Nephron (organoid): ENCODE measurements at regions not wholly inside any gene's neighbourhood (a gene's known extent, or its start where the extent isn't known, plus 50 kb on each side); places are given as distances from the start of the nearest gene placed in this dataset.

Experiments
- H3K27ac Mint-ChIP-seq, 3 experiments: 2 replicates each; pipeline ENCODE4 v1.8.0; 2020; ENCODE audit warnings: mixed read lengths in 3 of 3, mild to moderate bottlenecking in 2 of 3, moderate library complexity in 1 of 3
- H3K27me3 Mint-ChIP-seq: 2 replicates; pipeline ENCODE4 v1.8.0; 2021; ENCODE audit warnings: low read depth, mild to moderate bottlenecking, moderate library complexity, mixed read lengths
- H3K36me3 Mint-ChIP-seq: 2 replicates; pipeline ENCODE4 v1.8.0; 2020; ENCODE audit warnings: low read depth, mixed read lengths
- H3K4me1 Mint-ChIP-seq: 2 replicates; pipeline ENCODE4 v1.8.0; 2020; ENCODE audit warnings: mixed read lengths
- H3K4me3 Mint-ChIP-seq, 3 experiments: 2 replicates each; pipeline ENCODE4 v1.8.0; 2020; ENCODE audit warnings: mild to moderate bottlenecking in 3 of 3, mixed read lengths in 3 of 3, moderate library complexity in 2 of 3
- H3K9me3 Mint-ChIP-seq: 2 replicates; pipeline ENCODE4 v1.8.0; 2020; ENCODE audit warnings: mixed read lengths
- TF ChIP-seq, protein P1 (sequence below), 3 experiments: fragments of 200-600 bp; sonication (generic); IDR thresholded peaks; one replicate each; pipeline ENCODE4 v1.5.0; 2021; ENCODE audit warnings: antibody characterized with exemption in 3 of 3; ENCODE audit not compliant: unreplicated experiment in 3 of 3

DNA sequence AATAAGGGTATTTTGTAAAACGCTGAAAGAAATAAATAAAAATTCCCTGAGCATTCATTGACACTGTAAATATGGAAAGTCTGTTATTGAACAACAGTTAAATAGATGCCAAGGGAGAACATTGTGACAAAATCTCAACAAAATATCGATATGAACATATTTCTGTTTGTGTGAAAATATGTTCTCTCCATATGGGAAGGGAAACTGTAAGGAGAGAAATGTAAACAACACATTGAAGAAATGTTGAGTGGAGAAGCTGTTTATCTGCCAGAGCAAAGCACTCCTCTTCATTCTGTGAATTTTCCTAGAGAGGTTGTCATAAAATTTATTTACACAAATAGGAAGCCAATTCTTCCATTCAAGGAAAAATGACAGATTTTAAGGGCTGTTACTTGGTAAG is 57.1 kb upstream of the EOMES start:
- Mint-ChIP-seq H3K4me3 (no peak overlapping the region), H3K27me3 (peaks cover 12% of the 10 kb centered on the region), H3K36me3 (no peaks in the 10 kb centered on the region), H3K4me1 (no peaks in the 10 kb centered on the region), H3K27ac (no peak overlapping the region), H3K9me3 (no peaks in the 10 kb centered on the region)
- TF ChIP-seq, protein P1, sequence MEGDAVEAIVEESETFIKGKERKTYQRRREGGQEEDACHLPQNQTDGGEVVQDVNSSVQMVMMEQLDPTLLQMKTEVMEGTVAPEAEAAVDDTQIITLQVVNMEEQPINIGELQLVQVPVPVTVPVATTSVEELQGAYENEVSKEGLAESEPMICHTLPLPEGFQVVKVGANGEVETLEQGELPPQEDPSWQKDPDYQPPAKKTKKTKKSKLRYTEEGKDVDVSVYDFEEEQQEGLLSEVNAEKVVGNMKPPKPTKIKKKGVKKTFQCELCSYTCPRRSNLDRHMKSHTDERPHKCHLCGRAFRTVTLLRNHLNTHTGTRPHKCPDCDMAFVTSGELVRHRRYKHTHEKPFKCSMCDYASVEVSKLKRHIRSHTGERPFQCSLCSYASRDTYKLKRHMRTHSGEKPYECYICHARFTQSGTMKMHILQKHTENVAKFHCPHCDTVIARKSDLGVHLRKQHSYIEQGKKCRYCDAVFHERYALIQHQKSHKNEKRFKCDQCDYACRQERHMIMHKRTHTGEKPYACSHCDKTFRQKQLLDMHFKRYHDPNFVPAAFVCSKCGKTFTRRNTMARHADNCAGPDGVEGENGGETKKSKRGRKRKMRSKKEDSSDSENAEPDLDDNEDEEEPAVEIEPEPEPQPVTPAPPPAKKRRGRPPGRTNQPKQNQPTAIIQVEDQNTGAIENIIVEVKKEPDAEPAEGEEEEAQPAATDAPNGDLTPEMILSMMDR (IDR thresholded peaks at IDR 0.05; ENCODE audit: unreplicated experiment in 3 of 3): no peak

DNA sequence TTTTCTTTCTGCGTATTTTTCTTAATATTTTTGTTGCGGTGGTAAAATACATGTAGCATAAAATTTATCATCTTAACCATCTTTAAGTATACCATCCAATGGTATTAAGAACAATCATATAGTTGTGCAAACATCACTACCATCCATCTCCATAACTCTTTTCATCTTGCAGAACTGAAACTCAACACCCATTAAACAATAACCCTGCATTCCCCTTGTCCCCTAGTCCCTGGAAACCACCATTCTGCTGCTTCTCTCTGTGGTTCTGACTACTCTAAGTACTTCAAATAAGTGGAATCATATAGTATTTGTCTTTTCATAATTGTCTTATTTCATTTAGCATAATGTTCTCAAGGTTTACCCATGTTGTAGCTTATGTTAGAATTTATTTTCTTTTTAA is 67.3 kb upstream of the EOMES start:
- no peak overlapping the region for H3K4me3 Mint-ChIP-seq
- H3K9me3 Mint-ChIP-seq: no peaks in the 10 kb centered on the region
- TF ChIP-seq, protein P1 (IDR thresholded peaks at IDR 0.05; ENCODE audit: unreplicated experiment in 3 of 3): no peak
- H3K27me3 Mint-ChIP-seq: no peaks in the 10 kb centered on the region
- H3K4me1 Mint-ChIP-seq: no peaks in the 10 kb centered on the region
- no peaks in the 10 kb centered on the region for H3K36me3 Mint-ChIP-seq
- no peak overlapping the region for H3K27ac Mint-ChIP-seq

- H3K36me3 Mint-ChIP-seq: no peaks in the 10 kb centered on the region
- H3K4me1 Mint-ChIP-seq: no peaks in the 10 kb centered on the region
- no peaks in the 10 kb centered on the region for H3K9me3 Mint-ChIP-seq
- H3K27ac Mint-ChIP-seq: no peak overlapping the region
- TF ChIP-seq, protein P1 (IDR thresholded peaks at IDR 0.05; ENCODE audit: unreplicated experiment in 3 of 3): no peak
- H3K27me3 Mint-ChIP-seq: no peaks in the 10 kb centered on the region
- no peak overlapping the region for H3K4me3 Mint-ChIP-seq
Measured at GRCh38 chr3:27791956-27792355, 69.8 kb upstream of the EOMES start.

- Mint-ChIP-seq H3K4me1 (no peaks in the 10 kb centered on the region), H3K36me3 (no peaks in the 10 kb centered on the region), H3K27me3 (peaks cover 3% of the 10 kb centered on the region), H3K27ac (no peak overlapping the region), H3K9me3 (no peaks in the 10 kb centered on the region), H3K4me3 (no peak overlapping the region)
- TF ChIP-seq, protein P1 (IDR thresholded peaks at IDR 0.05; ENCODE audit: unreplicated experiment in 3 of 3): no peak
Measured at GRCh38 chr3:27792869-27793268, 70.7 kb upstream of the EOMES start.

GRCh38 chr3:27794211-27794610 is 72.1 kb upstream of the EOMES start:
- TF ChIP-seq, protein P1 (IDR thresholded peaks at IDR 0.05; ENCODE audit: unreplicated experiment in 3 of 3): no peak
- Mint-ChIP-seq H3K27ac (no peak overlapping the region), H3K9me3 (no peaks in the 10 kb centered on the region)

DNA sequence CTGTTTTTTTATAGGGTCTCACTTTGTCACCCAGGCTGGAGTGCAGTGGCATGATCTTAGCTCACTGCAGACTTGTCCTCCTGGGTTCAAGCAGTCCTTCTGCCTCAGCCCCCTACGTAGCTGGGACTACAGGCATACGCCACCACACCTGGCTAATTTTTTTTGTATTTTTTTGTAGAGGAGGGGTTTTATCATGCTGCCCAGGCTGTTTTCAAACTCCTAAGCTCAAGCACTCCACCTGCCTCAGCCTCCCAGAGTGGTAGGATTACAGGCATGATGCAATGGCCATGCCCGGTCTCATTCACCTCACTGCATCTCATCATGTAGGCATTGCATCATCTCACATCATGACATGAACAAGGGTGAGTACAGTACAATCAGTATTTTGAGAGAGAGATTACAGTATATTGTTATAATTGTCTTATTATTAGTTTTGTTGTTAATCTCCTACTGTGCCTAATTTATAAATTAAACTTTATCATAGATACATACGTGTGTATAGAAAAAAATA is 74.3 kb upstream of the EOMES start:
- H3K36me3 Mint-ChIP-seq: no peaks in the 10 kb centered on the region
- TF ChIP-seq, protein P1 (IDR thresholded peaks at IDR 0.05; ENCODE audit: unreplicated experiment in 3 of 3): no peak
- no peaks in the 10 kb centered on the region for H3K9me3 Mint-ChIP-seq
- H3K27ac Mint-ChIP-seq: no peak overlapping the region
- peaks cover 4% of the 10 kb centered on the region for H3K27me3 Mint-ChIP-seq
- H3K4me3 Mint-ChIP-seq: no peak overlapping the region
- no peaks in the 10 kb centered on the region for H3K4me1 Mint-ChIP-seq

More at GRCh38 chr3:27794211-27794610, 72.1 kb upstream of the EOMES start:
- Mint-ChIP-seq H3K4me3 (no peak overlapping the region), H3K27me3 (peaks cover 4% of the 10 kb centered on the region), H3K36me3 (no peaks in the 10 kb centered on the region), H3K4me1 (no peaks in the 10 kb centered on the region)
